Astrocyte (in vitro differentiated cells and primary cell): ENCODE measurements at regions not wholly inside any gene's neighbourhood (a gene's known extent, or its start where the extent isn't known, plus 50 kb on each side); places are given as distances from the start of the nearest gene placed in this dataset.

Experiments
- EZH2 ChIP-seq: IDR thresholded peaks from 2 replicates; pipeline ENCODE4 v1.6.1; 2012; ENCODE audit warnings: mild to moderate bottlenecking, low read length, inconsistent platforms; ENCODE audit not compliant: insufficient read depth
- TF ChIP-seq, protein P1 (sequence below): IDR thresholded peaks from 2 replicates; pipeline ENCODE4 v1.5.1; 2011; ENCODE audit warnings: low read depth, mild to moderate bottlenecking, inconsistent platforms, low read length, moderate library complexity; ENCODE audit not compliant: insufficient read depth

DNA sequence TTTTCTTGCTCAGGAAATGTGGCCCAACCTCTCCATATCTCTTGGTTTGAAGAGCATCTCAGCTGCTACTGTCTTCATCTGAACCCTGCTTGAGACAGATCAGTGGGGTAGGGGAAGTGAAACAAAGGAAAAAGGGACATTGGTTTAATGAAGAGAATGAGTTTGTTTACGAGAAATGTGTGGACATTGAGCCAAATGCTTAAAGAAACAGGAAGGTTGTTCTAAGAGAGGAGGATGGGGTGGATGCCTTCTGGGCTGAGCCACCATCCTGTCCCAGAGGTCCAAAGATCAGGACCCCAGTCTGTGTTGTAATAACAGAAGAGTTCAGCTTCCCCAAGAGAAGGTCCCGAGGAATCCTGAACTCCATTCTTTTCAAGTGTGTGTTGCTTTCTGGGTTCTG is 369.7 kb downstream of the INSC start:
- TF ChIP-seq, protein P1, sequence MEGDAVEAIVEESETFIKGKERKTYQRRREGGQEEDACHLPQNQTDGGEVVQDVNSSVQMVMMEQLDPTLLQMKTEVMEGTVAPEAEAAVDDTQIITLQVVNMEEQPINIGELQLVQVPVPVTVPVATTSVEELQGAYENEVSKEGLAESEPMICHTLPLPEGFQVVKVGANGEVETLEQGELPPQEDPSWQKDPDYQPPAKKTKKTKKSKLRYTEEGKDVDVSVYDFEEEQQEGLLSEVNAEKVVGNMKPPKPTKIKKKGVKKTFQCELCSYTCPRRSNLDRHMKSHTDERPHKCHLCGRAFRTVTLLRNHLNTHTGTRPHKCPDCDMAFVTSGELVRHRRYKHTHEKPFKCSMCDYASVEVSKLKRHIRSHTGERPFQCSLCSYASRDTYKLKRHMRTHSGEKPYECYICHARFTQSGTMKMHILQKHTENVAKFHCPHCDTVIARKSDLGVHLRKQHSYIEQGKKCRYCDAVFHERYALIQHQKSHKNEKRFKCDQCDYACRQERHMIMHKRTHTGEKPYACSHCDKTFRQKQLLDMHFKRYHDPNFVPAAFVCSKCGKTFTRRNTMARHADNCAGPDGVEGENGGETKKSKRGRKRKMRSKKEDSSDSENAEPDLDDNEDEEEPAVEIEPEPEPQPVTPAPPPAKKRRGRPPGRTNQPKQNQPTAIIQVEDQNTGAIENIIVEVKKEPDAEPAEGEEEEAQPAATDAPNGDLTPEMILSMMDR, result no peak
- TF ChIP-seq EZH2, result no peak
